Vagina (tissue), 2 donors: ENCODE measurements at regions not wholly inside any gene's neighbourhood (a gene's known extent, or its start where the extent isn't known, plus 50 kb on each side); places are given as distances from the start of the nearest gene placed in this dataset.
A peak's percentile ranks its signal among the peaks of the same experiment; 100 is the strongest.

ENCODE experiments used
- DNase-seq, 2 donors: peaks; one replicate each; pipeline ENCODE4 v3.0.0-alpha.2; 2017; ENCODE audit errors: extremely low spot score in 2 of 2
- H3K27ac ChIP-seq: fragments of 200-600 bp; sonication (generic); one replicate; pipeline ENCODE4 v1.5.1; 2019
- H3K27me3 ChIP-seq: fragments of 200-600 bp; sonication (generic); one replicate; pipeline ENCODE4 v1.5.1; 2019
- H3K36me3 ChIP-seq, 2 donors: fragments of 200-600 bp; sonication (generic); one replicate each; pipeline ENCODE4 v1.5.1; 2017 to 2019
- H3K4me1 ChIP-seq: fragments of 200-600 bp; sonication (generic); one replicate; pipeline ENCODE4 v1.5.1; 2019
- H3K4me3 ChIP-seq, 2 donors: fragments of 200-600 bp; sonication (generic); 1 replicate in 1 of 2; 2 replicates in 1 of 2; pipeline ENCODE4 v1.5.1; 2016 to 2019
- H3K9me3 ChIP-seq: fragments of 200-600 bp; sonication (generic); one replicate; pipeline ENCODE4 v1.5.1; 2019
- POLR2A ChIP-seq, 2 donors: fragments of 450-650 bp; IDR thresholded peaks; one replicate each; pipeline ENCODE4 v1.6.1; 2017; ENCODE audit warnings: antibody characterized with exemption in 2 of 2, mild to moderate bottlenecking in 2 of 2, moderate library complexity in 2 of 2
- POLR2AphosphoS5 ChIP-seq, 2 donors: sonication (generic); formaldehyde crosslinking; IDR thresholded peaks; one replicate each; pipeline ENCODE4 v1.9.0; 2017; ENCODE audit warnings: antibody characterized with exemption in 2 of 2, mild to moderate bottlenecking in 2 of 2, low read depth in 1 of 2; ENCODE audit not compliant: insufficient read depth in 1 of 2
- intact Hi-C: fragments of 100-400 bp; cut with DNase I; formaldehyde crosslinking; loops from one replicate; pipeline ENCODE4 v1.15.1; 2023
- TF ChIP-seq, protein P1 (sequence below), 3 experiments: fragments of 450-650 bp in 2 of 3; fragments of 200-600 bp in 1 of 3; sonication (generic) in 1 of 3; IDR thresholded peaks; one replicate each; pipeline ENCODE4 v1.5.1; 2017 to 2019; ENCODE audit warnings: antibody characterized with exemption in 3 of 3, mild to moderate bottlenecking in 2 of 3, moderate library complexity in 2 of 3

DNA sequence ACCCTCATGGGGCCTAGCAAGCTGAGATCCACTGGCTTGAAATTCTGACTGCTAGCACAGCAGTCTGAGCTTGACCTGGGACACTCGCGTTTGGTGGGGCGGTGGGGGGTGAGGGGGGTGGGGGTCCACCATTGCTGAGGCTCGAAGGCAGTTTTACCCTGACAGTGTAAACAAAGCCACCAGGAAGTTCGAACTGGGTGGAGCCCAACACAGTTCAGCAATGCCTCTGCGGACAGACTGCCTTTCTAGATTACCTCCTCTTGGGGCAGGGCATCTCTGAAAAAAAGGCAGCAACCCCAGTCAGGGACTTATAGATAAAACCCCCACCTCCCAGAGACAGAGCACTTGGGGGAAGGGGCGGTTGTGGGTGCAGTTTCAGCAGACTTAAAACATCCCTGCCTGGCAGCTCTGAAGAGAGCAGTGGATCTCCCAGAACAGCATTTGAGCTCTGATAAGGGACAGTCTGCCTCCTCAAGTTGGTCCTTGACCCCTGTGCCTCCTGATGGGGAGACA, 149.7 kb upstream of the TANK start:
- H3K4me3 ChIP-seq = no peak overlapping the region
- H3K9me3 ChIP-seq = no peaks in the 10 kb centered on the region
- H3K27me3 ChIP-seq = no peaks in the 10 kb centered on the region
- intact Hi-C loops = no loop called here
- no peaks in the 10 kb centered on the region for H3K4me1 ChIP-seq
- DNase-seq = no peak
- no peaks in the 10 kb centered on the region for H3K36me3 ChIP-seq
- no peak for TF ChIP-seq POLR2AphosphoS5 (IDR thresholded peaks at IDR 0.05; ENCODE audit: insufficient read depth in 1 of 2, low read depth in 1 of 2)
- TF ChIP-seq, protein P1, sequence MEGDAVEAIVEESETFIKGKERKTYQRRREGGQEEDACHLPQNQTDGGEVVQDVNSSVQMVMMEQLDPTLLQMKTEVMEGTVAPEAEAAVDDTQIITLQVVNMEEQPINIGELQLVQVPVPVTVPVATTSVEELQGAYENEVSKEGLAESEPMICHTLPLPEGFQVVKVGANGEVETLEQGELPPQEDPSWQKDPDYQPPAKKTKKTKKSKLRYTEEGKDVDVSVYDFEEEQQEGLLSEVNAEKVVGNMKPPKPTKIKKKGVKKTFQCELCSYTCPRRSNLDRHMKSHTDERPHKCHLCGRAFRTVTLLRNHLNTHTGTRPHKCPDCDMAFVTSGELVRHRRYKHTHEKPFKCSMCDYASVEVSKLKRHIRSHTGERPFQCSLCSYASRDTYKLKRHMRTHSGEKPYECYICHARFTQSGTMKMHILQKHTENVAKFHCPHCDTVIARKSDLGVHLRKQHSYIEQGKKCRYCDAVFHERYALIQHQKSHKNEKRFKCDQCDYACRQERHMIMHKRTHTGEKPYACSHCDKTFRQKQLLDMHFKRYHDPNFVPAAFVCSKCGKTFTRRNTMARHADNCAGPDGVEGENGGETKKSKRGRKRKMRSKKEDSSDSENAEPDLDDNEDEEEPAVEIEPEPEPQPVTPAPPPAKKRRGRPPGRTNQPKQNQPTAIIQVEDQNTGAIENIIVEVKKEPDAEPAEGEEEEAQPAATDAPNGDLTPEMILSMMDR (IDR thresholded peaks at IDR 0.05) = no peak
- TF ChIP-seq POLR2A (IDR thresholded peaks at IDR 0.05) = no peak
- H3K27ac ChIP-seq = no peak overlapping the region

DNA sequence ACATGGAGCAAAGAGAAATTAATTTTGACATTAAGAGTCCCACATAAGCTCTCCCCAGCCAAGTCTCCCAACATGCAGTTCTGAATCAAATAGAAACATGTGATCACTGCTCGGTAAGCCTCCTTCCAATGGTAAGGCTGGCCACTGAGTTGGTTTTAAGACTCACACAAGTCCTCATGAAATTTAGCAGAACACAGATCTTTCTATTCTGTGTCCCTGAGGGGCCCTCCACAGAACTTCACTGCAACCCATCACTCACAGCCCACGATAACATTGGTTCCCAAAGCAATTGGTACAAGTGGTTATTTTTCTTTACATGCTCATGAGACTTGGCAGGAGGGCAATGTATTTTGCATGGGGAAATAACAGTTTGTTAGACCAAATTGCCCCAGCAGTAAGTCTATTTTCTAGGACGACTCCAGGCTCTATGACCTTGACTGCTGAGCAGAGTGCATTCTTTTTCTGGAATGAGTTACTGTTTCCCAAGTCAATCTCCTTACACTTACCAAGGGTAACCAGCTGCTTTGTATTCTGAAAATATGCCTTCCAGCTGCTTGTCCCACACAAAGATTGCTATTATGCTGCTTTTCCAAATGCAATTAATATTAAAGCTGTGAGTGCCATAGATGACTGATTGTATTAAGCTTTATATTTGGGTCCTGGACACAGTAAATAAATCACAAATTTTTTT, 142.3 kb upstream of the TANK start:
- intact Hi-C loops = no loop called here

DNA sequence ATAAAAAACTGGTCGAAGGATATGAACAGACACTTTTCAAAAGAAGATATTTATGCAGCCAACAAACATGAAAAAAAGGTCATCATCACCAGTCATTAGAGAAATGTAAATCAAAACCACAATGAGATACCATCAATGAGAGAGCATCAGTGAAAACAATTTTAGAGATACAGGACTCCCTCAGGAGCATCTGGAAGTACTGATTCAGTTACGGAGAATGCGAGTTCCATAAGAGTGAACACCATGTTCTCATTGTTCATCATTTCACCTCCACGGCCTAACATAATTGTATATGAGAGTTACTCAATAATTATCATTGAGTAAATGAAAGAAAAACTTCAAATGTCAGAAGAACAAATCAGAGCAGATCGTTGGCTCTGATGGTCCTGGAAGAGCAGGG, 140.9 kb upstream of the TANK start:
- no peak for DNase-seq
- H3K9me3 ChIP-seq = no peaks in the 10 kb centered on the region
- H3K27ac ChIP-seq = no peak overlapping the region
- no peak overlapping the region for H3K4me3 ChIP-seq
- no peaks in the 10 kb centered on the region for H3K27me3 ChIP-seq
- intact Hi-C loops = no loop called here
- no peaks in the 10 kb centered on the region for H3K4me1 ChIP-seq
- H3K36me3 ChIP-seq = no peaks in the 10 kb centered on the region
- TF ChIP-seq POLR2AphosphoS5 (IDR thresholded peaks at IDR 0.05; ENCODE audit: insufficient read depth in 1 of 2, low read depth in 1 of 2) (no peak), POLR2A (IDR thresholded peaks at IDR 0.05) (no peak)
- TF ChIP-seq, protein P1 (IDR thresholded peaks at IDR 0.05) = no peak

More for the DNA sequence above, 142.3 kb upstream of the TANK start:
- Histone ChIP-seq H3K27ac (peak overlapping the region; percentile 9), H3K36me3 (no peaks in the 10 kb centered on the region), H3K4me1 (no peaks in the 10 kb centered on the region), H3K9me3 (no peaks in the 10 kb centered on the region), H3K4me3 (no peak overlapping the region), H3K27me3 (no peaks in the 10 kb centered on the region)
- no peak for DNase-seq
- TF ChIP-seq POLR2AphosphoS5 (IDR thresholded peaks at IDR 0.05; ENCODE audit: insufficient read depth in 1 of 2, low read depth in 1 of 2) = no peak
- TF ChIP-seq, protein P1 (IDR thresholded peaks at IDR 0.05) = no peak
- TF ChIP-seq POLR2A (IDR thresholded peaks at IDR 0.05) = no peak

DNA sequence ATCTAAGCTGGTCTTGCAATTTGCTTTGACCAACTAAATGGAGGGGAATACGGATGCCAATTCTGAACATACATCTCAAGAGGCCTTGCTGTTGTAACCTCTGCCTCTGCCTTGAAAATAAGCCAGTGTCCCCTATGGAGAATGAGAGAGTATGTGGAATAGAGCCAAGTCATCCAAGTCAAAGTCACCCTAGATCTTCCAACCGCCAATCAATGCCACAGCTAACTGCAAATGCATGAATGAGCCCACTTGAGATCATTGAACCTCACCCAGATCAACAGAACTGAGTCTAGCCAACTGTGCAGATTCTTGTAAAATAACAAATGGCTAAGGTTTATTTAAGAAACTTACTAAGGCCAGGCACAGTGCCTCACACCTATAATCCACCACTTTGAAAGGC, 139.8 kb upstream of the TANK start:
- H3K27ac ChIP-seq = no peak overlapping the region
- intact Hi-C loops = no loop called here
- H3K4me3 ChIP-seq = no peak overlapping the region
- H3K27me3 ChIP-seq = no peaks in the 10 kb centered on the region
- no peaks in the 10 kb centered on the region for H3K9me3 ChIP-seq
- TF ChIP-seq POLR2AphosphoS5 (IDR thresholded peaks at IDR 0.05; ENCODE audit: insufficient read depth in 1 of 2, low read depth in 1 of 2) = no peak
- TF ChIP-seq POLR2A (IDR thresholded peaks at IDR 0.05) = no peak
- TF ChIP-seq, protein P1 (IDR thresholded peaks at IDR 0.05) = no peak
- H3K4me1 ChIP-seq = no peaks in the 10 kb centered on the region
- DNase-seq = no peak
- H3K36me3 ChIP-seq = no peaks in the 10 kb centered on the region

DNA sequence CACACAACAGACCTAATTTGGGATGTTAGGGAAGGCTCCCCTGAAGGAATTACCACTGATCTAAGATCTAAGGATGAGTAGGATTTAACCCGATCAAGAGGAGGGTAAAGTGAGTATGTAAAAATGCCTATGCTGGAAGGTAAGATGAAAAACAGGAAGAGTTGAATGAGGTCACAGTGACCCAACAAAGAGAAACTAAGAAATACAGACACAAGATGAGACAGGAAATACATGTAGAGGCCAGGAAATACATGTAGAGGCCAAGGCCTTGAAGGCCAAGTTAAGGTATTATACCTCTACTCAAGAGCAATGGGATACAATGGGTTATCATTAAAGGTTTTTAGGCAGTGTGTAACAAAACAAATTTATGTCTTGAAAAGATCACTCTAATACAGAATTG, 131.6 kb upstream of the TANK start:
- TF ChIP-seq POLR2A (IDR thresholded peaks at IDR 0.05) (no peak), POLR2AphosphoS5 (IDR thresholded peaks at IDR 0.05; ENCODE audit: insufficient read depth in 1 of 2, low read depth in 1 of 2) (no peak)
- TF ChIP-seq, protein P1 (IDR thresholded peaks at IDR 0.05) = no peak
- H3K36me3 ChIP-seq = no peaks in the 10 kb centered on the region
- no peaks in the 10 kb centered on the region for H3K9me3 ChIP-seq
- no peak overlapping the region for H3K4me3 ChIP-seq
- intact Hi-C loops = no loop called here
- peaks cover 8% of the 10 kb centered on the region for H3K4me1 ChIP-seq
- H3K27ac ChIP-seq = no peak overlapping the region
- no peaks in the 10 kb centered on the region for H3K27me3 ChIP-seq
- no peak for DNase-seq
